GM21529 (cell line): ENCODE measurements at regions not wholly inside any gene's neighbourhood (a gene's known extent, or its start where the extent isn't known, plus 50 kb on each side); places are given as distances from the start of the nearest gene placed in this dataset.
"Not testable (repeated sequence)": the region's sequence is repeated elsewhere in the genome, so short reads cannot be mapped to it uniquely, and the experiment has no call there.

ENCODE experiments used
- ATAC-seq: cut with Tn5 transposase; IDR thresholded peaks from one replicate; pipeline ENCODE4 v1.9.1; 2021; ENCODE audit not compliant: unreplicated experiment

DNA sequence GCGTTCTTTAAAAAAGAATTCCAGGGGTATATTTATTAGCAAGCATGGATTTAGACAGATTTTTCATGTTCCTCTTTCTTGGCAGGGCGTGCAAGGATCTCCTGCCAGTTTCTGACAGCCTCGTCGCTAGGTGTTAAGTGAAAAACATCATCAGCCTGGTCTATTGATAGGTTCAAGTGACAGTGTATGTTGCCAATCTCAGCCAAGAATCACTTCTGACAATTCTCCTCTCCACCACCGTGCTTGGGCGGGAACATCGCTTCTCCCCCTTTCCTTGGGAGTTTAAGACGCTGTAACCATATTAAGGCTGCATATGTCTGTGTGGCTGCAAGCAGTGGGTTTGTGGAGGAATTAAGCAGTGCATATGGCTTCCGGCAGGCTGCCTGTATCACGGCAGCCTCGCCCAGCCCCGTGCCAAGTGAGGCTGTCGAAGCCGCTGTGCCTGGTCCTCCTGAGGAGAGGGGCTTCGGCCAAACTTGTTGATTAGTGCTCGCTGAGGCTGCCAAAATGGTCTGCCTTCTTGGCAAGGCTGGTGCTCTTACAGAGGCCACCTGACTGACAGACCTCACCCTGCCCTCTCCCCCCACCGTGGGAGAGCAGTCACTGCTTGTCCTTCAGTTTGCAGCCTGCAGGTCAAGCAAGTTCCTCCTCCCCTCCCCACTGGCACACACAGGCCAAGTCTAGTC lies 132.2 kb upstream of the MPHOSPH6 start:
- ATAC-seq: no peak

DNA sequence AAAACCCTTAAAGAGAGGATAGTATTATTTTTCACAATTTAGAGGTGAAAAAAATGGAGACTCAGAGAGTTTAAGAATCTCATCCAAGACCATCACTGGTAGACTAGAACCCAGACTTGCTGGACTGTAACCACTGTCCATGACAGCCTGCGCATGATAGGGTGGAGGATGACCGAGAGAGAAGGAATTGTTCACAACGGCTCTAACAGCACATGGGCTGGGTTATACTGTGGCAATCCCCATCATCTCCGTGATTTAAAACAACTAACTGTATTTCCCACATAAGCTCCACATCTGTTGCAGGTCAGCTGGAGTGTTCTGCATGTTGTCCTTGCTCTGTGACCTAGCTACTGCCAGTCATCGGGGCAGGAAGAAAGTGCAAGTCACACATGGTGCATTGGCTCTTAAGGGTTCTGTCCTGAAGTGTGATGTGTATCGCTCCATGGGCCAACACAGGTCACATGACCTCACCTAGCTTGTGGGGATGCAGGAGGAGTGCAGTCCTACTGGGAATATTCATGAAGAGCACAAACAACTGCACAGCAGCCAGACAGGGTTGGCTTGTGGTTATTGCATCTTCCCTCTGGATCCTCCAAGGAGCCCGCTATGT lies 131.2 kb upstream of the MPHOSPH6 start:
- ATAC-seq: no peak

DNA sequence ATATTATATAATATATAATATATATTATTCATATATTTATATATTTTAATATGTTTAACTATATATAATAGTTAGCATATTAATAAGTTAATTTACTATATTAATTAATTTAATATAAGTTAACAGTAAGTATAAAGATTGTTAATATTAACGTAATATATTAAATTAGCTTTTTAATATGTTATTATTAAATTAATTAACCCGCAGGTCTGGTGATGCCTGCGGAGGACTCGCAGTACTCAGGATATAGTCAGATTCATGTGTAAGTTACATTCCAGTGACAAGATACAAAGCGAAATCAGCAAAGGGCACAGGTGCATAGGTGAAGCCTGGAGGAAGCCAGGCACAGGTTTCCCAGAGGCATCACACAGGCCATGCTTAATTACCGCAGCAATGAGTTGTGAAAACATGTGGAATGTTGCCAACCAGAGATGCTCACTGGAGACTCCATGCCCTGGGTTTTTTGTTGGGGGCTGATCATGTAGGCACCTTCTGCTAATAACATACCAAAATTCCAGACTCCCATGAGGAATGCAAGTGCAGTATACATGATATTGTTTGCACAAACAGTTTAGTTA lies 130.4 kb upstream of the MPHOSPH6 start:
- no peak for ATAC-seq

DNA sequence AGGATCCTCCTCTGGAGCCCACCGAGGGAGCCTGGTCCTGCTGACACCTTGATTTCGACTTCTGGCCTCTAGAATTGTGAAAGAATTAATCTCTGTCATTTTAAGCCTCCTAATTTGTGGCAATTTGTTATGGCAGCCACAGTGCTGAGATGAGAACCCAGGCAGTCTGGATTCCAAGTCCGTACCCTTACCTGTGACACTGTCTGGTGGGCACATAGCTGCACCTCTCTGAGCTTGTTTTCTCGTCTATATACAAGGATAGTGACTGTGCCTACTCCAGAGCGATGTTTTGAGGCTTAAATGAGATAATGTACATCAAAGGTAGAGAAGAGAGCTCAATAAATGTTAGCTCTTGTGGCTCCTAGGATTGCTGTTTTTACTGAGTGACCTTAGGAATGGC lies 128.4 kb upstream of the MPHOSPH6 start:
- ATAC-seq: no peak

DNA sequence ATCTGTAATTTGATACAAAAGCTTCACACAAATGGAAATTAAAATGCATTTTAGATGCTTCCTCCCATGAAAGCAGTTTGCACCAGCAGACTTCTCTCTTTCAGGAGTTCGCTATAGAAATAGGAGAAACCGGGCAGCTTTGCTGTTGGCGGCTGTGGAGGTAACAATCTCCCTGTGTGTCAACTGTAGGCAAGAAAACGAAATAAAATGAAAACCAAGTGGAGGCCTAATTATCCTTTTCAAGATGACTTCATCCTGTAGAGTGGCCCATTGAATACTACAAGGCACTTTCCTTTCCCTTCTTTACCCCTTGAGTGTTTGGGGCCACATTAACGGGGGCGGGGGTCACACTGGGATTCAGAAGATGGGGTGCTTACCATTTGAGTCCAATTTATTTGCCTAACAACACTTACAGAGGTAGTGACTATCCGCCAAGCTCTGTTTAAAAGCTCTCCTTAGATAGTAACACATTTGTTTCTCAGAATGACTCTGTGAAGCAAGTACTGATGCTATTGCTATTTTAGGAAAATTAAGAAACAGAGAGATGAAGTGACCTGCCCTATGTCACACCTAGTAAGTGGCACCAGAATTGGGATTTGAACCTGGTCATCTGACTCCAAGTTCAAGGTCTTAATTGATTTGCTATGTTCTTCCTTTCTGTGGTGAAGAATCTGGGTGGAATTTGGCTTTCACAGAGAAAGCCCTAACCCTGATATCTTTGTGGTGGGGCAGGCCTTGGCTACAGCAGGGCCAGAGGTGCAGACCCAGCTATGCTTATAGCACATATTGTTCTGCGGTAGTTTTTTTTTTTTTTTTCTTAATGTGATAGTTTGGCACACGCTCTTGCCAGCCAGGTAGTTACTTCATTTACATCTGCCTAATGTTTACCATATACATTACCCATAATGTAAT lies 125.5 kb upstream of the MPHOSPH6 start:
- ATAC-seq: no peak

DNA sequence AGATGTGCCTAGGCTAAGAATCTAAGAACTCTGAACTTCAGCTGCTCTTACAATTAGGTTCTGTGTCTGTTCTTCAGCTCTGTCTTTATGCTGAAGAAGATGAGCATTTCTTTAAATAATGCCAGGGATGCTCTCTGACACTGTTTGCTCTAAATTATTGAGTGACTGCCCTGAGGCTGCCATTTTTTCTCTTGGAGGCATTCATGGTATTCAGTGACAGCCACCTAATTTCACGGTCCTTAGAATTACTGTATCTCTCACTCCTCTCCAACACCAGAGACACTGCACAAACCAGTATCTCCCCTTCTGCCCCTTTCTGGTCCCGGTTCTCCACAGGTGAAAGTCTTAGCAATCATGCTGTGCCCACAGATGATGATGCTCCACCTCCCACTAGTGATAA lies 123.6 kb upstream of the MPHOSPH6 start:
- ATAC-seq: no peak

DNA sequence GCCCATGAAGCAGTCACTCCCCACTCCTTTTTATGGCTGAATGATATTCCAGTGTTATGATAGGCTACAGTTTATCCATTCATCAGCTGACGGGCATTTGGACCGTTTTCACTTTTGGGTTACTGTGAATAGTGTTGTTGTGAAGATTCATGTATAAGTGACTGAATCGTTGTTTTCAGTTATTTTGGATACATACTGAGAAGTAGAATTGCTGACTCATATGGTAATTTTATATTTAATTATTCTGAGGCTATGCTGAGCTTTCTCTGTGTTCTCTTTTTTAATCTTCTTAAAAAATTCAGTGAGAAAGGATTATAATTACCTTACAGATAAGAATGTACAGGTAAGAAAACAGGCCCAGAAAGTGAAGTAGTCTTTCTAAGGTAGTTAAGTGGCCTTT lies 117.9 kb upstream of the MPHOSPH6 start:
- no peak for ATAC-seq

DNA sequence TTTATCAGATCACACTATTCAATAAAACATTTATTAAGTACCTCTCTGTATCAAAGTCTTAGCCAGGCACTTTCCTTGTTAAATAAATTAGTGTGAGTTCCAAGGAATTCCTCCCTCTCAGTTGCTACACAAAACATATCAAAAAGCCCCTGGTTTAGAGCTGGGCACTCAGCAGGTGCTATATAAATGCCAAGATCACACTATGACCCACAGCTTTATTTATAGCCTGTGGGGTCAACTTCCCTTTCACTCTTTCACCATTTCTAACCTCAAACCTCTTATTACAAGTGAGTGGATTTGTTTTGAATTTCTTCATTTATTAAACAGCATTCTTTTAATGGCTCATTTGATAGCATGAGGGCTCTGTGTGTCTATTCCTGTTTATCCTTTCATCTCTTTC lies 112.6 kb upstream of the MPHOSPH6 start:
- ATAC-seq: no peak

DNA sequence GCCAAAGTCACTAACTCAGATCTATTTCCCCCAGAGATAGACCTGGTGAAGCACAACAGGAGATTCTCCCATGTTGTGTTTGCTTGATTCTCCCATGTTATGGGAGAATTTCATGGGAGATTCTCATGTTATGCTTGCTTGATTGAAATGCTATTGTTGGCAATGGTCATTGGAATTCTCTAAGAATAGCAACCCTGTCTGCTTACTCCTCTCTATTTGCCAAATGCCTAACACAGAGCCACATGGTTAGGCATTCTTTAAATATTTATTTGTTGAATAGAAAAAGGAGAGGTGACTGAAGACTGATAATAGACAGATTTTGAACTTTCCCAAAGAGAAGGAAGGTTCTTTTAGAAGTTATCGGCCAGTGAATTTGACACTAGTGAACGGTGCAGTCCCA lies 111.5 kb upstream of the MPHOSPH6 start:
- no peak for ATAC-seq

DNA sequence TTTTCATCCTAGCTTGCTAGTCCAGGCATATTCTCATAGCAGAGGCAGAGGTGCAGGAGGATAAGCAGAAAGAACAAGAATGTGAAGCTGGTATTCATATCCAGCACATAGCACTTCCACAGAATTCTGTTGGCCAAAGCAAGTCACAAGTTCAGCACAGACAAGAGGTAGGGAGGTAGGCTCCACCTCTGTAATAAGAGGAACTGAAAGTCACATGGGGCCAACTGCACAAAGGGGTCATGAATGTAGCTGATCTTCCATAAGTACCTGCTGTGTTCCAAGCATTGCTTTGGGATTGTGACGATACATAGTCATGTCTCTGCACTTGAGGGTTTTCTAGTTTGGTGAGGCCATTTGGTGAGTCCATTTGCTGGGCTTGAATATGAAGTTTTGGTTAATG lies 110.8 kb upstream of the MPHOSPH6 start:
- ATAC-seq: no peak

DNA sequence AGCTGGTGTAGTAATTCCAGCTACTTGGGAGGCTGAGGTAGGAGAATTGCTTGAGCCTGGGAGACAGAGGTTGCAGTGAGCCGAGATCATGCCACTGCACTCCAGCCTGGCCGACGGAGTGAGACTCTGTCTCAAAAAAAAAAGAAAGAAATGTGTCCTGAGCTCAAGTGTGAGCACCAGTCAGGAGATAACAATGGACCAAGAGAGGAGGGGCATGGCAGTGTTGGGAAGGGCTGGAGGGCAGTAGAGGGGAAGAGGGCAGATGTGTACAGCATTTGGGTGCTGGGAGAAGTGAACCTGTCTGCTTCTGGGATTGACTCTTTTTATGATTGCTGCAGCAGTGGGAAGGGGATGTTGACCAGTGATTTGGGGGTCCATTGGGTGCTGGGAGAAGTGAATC lies 105.3 kb upstream of the MPHOSPH6 start:
- not testable (repeated sequence) for ATAC-seq

DNA sequence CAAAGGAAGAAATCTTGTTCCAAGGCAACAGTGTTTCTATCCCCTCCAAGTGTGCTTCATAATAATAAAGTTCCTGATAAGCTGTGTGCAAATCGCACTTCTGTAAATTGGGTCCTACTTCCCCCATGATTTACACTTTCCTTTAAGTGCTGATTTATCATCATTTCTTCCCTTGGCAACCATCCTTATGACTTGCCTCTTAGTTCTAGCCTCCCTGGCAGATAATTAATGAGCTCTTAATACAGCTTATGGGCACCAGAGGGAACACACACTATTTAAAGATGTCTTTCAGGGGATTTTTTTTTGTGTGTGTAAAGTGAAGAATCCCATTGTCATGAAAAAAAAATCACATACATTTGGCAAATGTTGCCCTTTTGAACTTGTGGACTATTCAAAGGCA lies 101.6 kb upstream of the MPHOSPH6 start:
- ATAC-seq: no peak

DNA sequence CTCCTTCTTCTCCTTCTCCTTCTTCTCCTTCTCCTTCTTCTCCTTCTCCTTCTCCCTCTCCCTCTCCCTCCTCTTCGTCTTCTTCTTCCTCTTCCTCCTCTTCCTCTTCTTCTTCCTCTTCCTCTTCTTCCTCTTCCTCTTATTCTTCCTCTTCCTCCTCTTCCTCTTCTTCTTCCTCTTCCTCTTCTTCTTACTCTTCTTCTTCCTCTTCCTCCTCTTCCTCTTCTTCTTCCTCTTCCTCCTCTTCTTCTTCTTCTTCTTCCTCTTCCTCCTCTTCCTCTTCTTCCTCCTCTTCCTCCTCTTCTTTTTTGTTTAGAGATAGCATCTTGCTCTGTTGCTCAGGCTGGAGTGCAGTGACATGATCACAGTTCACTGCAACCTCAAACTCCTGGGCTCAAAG lies 97.7 kb upstream of the MPHOSPH6 start:
- not testable (repeated sequence) for ATAC-seq

DNA sequence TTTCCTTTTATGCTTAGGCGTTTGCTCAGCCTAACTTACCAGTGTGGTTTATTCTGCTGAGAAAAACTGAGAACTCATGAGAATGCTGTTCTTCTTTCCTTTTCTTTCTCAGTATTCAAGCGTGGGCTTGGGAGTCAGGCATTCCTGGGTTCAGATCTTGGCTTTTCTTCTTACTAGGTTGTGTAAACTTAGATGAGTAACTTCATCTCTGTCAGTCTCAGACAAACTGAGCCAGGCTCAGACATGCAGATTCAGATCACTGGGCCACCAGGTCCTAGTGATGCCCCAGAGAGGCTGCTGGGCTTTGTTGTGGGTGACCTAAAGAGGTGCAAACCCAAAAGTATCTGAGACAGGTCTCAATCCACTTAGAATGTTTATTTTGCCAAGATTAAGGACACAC lies 95.8 kb upstream of the MPHOSPH6 start:
- no peak for ATAC-seq

DNA sequence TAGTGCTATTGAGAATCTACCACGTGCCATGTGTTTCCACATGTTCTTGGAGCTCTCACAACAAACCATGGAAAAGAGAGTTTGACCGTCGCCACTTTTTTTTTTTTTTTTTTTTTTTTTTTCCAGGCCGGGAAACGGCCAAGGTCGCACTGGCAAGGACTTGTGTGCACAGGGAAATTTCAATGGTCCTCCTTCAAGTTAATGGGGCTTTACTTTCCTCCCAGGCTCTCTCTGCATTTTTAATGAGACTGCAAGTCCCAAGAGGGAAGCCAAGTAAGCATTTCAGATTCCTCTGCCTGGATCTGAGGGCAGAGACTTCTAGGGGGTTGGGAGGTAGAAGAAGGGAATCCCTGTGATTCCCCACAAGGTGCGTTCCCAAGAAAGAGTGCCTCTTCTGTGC lies 94.7 kb upstream of the MPHOSPH6 start:
- no peak for ATAC-seq

DNA sequence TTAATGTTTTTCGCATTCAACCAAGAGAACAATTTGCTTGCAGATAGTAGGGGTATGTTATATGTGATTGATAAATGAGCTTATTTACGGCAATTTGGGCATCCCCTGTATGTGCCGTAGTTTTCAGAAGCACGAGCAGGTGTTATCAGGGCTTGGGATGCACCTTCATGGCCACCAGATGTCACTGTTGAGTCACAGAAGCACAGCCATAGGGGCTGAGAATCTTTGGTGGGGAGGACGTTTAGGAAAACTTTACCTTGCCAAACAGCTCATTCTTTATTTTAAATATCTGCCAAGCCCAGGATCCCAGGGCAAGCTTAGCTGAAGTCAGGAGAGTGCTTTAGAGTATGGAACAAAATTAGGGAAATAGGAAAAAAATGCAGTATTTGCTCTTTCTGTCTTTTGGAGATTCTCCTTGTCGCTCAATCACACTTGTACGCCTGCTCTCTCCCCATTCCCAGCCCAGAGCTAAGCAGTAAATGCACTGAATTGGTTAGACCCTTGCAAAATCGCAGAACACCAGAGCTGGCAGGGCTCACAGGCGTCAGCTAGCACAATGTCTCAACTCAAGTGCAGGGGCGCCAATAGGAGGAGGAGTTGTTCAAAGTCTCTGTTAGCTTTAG lies 93.6 kb upstream of the MPHOSPH6 start:
- ATAC-seq: peak; percentile 71

DNA sequence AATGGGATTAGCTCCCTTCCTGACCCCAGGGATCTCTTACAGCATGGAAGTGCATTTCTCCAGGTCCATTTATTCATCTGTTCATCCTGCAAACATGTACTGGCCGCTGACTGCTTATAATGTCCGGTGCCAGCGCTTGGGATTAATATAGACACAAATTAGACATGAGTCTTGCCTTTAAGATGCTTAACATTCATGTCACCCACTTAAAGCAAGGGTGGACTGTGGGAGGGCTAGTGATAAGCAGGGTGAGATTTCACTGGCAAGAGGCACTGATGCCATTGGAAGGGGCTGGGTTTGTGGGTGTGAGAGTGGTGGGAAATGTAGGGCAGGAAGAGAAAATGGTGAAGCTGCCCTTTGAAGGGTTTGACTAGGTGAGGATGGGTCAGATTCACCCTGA lies 92.2 kb upstream of the MPHOSPH6 start:
- no peak for ATAC-seq

DNA sequence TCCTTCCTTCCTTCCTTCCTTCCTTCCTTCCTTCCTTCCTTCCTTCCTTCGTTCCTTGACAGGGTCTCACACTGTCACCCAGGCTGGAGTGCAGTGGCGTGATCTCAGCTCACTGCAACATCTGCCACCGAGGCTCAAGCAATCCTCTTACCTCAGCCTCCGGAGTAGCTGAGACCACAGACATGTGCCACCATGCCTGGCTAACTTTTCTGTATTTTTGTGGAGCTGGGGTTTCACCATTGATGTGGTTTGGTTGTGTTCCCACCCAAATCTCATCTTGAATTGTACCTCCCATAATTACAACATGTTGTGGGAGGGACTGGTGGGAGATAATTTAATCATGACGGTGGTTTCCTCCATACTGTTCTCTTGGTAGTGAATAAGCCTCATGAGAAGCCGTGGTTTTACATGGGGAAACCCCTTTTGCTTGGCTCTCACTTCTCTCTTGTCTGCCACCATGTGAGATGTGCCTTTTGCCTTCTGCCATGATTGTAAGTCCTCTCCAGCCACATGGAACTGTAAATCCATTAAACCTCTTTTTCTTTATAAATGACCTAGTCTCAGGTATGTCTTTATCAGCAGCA lies 90.3 kb upstream of the MPHOSPH6 start:
- ATAC-seq: no peak

DNA sequence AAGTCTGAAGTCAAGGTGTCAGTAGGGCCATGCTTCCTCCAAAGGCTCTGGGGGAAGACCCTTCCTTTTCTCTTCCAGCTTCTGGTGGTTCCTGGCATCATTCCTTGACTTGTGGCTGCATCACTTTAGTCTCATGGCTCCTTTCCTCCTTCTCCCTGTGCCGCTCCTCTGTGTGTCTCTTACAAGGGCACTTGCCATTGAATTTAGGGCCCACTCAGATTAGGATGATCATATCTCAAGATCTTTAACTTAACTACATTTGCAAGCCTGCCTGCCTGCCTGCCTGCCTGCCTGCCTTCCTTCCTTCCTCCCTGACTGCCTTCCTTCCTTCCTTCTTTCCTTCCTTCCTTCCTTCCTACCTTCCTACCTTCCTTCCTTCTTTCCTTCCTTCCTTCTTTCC lies 89.7 kb upstream of the MPHOSPH6 start:
- ATAC-seq: no peak

DNA sequence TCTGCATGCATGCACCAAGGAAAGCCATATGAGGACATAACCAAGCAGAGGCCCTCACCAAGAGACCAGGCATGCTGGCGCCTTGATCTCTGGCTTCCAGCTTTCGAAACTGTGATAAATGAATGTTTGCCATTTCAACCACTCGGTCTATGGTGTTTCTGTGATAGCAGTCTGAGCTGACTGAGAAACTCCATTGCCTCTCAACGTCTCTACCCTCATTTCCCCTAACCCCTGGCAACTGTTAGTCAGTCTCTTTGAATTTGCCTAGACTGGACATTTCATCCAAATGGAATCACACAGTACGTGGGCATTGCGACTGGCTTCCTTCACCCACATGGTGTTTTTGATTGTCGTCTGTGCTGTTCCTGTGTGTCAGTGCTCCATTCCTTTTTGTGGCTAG lies 88.0 kb upstream of the MPHOSPH6 start:
- no peak for ATAC-seq

DNA sequence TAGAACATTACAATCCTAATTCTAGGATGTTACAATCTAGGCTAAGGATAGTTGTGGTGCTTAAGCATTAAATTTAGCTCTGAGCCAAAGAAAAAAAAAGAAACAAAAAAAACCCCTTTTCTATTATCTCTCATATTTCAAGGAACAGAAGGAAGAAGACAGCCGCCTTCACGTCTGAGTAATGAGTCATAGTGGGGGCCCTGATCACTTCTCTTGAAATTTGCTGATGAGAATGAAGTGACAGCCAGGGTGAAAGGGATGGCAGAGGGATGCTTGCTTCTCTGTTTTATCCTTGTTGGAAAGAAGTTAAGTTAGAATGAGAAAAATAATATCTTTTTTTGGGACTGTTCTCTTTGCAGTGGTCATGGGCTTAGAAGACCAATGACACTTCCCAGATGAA lies 82.6 kb upstream of the MPHOSPH6 start:
- no peak for ATAC-seq
